GM21576 (cell line): ENCODE measurements at regions not wholly inside any gene's neighbourhood (a gene's known extent, or its start where the extent isn't known, plus 50 kb on each side); places are given as distances from the start of the nearest gene placed in this dataset.

Source experiments
- ATAC-seq: cut with Tn5 transposase; IDR thresholded peaks from one replicate; pipeline ENCODE4 v1.9.1; 2021; ENCODE audit warnings: mild to moderate bottlenecking, moderate library complexity; ENCODE audit not compliant: unreplicated experiment

DNA sequence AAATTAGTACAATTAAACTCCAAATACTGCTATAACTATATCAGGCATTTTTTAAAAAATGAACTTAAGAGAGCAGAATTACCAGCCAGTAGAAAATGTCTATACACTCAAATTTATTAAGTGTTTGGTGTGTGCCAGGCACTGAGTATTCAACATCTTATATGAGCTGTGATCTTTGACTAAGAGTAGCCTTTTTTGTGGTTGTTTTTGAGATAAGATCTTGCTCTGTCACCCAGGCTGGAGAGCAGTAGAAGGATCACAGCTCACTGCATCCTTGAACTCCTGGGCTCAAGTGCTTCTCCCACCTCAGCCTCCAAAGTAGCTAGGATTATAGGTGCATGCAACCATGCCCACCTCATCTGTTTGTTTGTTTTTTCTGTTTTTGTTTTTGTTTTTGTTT, 102.5 kb upstream of the CELF2 start:
- no peak for ATAC-seq

GRCh38 chr10:10917031-10917430, 100.6 kb upstream of the CELF2 start:
- ATAC-seq = no peak

DNA sequence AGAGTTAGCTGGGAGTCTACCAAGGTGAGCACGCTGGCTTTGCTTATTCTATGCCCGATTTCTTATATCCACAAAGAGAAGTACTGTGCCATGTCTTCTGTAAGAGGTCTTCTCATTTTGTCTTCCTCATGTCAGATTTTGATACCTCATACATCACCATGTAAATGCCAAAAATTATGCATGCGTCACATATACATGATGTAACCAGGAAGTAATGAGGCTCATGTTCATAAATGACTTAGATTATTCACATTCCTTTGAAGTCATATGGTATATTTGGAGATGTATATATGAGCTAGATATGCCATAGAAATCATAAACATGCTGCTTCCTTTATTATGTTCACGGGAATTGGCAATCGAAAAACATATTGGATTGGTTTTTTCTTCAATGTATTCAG, 97.7 kb upstream of the CELF2 start:
- ATAC-seq = no peak

- ATAC-seq = no peak
These were observed 95.7 kb upstream of the CELF2 start for GRCh38 chr10:10921826-10922461.

GRCh38 chr10:10923029-10923651, 94.5 kb upstream of the CELF2 start:
- no peak for ATAC-seq

DNA sequence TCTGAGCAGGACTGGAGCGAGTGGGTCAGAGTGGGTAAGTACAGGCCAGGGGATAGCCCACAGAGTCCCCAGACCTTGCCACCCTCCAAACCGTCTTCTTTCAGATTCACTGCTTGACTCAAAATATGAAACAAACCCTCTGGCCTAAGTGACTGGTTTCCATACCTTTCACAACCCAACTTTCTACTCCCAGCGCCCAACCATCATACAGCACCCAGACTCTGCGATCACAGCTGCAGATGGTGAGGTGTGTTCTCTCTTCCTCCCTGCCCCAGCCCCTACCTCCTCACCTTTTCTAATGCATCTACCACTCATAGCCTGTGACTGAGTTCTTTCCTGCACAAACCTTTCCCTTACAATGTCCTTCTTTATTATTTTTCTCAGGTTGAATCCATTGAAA, 92.0 kb upstream of the CELF2 start:
- ATAC-seq = no peak

DNA sequence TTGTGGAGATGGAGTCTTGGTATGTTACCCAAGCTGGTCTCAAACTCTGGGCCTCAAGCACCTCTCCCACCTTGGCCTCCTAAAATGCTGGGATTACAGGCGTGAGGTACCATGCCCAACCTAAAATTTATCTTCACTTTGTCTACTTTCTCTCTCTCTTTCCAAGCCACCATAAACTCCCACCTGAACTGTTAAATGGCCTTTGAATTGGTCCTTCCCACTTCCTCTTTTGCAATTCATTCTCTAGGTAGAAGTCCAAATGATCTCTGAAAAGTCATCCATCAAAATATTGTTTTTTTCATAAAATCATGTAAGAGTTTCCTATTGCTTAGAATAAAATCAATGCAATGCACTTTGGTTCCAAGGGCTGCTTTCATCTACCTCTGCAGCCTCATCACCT, 90.1 kb upstream of the CELF2 start:
- ATAC-seq = no peak

DNA sequence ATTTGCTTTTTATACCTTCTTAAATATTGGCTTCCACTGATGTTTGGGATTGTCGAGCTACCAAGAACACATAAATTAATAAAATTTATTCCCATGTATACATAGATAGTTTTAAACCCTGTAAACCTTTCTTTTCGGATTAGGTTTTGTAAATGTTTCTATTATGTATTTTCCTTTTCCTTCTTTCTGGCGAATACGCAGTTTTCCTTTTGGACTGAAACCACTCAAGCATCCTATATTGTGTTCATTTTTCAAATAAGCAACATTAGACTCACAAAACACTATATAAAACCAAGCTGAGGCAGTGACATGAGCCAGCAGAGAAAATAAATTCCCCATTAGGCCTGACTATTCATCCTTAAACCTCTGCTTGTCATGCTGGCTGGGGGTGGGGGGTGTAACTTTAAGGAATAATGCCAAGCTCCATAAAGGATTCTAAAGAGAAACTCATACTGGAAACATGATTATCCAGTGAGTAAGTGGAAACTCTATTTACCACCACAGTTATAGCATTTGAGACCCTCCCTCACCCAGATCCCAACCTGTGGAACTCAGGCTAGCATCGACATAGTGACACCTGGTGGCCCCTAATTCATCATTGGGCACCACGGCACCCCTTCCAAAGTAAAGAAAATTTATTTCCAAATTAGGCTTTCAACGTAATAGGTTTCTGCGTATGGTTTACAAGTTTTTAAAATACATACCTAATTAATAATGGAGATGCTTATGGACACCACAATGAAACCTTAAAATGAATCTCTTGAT, 86.5 kb upstream of the CELF2 start:
- ATAC-seq = no peak

DNA sequence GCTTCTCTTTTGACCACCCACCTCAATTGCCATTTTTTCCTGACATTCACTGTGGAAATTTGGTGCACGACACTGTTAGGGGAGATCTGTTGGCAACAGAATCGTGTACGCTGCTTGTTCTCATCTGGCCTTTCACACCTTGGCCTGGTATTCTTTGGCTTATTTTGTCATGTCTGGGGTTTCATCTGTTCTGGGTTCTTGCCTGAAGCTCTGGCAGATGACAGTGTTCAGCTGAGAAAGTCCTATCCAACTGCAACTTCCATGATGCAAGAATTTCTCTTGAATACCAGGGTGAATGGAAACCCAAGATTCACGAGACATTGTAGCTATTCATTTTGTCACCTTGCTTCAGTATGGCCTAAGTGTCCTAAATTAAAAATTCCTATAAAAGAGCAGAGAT, 82.6 kb upstream of the CELF2 start:
- ATAC-seq = no peak

- ATAC-seq = no peak
These were observed 79.0 kb upstream of the CELF2 start for GRCh38 chr10:10938676-10939075.

DNA sequence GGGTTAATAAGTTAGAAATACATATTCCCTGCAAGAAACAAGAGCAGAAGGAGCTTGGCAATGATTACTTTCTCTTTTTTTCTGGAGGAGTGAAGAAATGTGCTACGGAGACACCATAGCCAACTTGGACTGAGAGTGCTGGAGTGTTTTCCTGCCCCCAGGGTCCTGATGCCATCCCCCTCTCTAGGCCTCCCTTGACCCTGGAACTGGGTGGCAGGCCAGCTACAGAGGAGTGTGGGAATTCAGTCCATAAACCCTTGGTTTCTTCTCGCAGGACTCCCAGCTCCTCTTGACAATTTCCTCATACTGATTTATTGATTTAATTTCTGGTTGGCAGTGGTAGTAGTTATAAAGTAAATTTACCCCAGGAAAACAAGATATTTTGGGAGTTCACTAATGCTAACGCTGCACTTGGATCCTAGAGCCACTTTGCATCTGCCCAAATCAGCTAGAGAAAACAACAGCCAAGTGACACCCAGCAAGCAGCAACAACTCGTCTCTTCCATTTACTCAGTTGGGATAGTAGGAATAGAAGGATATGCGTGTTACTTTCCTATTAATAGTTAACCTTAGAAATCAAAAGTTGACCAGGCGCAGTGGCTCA, 76.4 kb upstream of the CELF2 start:
- no peak for ATAC-seq

GRCh38 chr10:10942441-10942840, 75.2 kb upstream of the CELF2 start:
- no peak for ATAC-seq

DNA sequence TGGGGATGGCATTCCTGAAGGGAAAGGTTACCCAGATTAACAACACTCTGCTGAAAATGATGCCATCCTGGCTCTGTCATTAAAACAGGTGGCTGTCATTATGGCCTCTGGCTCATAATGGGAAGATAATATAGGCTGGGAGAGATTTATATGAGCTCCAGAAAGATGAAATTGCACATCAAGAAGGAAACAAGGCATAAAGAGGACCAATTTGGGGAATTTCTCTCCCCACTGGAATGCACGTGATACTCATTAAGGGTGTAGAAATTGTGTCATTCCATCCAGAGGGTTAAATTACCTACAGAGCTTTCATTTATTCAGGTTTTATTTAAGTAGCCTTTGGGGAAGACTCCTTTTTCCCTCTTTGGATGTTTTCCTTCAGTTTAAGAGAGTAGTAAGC, 71.6 kb upstream of the CELF2 start:
- ATAC-seq = no peak

GRCh38 chr10:10946801-10947200, 70.9 kb upstream of the CELF2 start:
- no peak for ATAC-seq

DNA sequence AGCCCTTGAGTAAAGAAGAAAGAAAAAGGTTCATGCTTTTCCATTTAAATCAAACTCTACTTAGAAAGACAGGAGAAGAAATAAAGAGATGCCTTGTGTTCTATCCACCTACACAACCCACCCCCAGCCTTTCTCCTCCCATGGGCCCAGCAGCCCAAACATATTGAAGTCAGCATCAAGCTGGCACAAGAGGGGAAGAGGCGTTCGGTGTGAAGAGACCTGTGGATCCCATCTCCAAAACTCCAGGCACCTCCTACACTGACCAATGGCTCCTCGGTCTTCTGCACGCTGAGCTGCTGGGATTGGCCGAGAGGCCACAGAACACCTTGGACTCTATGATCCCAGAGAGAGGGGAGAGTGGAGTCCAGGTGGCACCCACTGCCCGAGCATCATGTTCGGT, 66.0 kb upstream of the CELF2 start:
- ATAC-seq = no peak

- ATAC-seq = no peak
These were observed 64.9 kb upstream of the CELF2 start for GRCh38 chr10:10952800-10953199.

DNA sequence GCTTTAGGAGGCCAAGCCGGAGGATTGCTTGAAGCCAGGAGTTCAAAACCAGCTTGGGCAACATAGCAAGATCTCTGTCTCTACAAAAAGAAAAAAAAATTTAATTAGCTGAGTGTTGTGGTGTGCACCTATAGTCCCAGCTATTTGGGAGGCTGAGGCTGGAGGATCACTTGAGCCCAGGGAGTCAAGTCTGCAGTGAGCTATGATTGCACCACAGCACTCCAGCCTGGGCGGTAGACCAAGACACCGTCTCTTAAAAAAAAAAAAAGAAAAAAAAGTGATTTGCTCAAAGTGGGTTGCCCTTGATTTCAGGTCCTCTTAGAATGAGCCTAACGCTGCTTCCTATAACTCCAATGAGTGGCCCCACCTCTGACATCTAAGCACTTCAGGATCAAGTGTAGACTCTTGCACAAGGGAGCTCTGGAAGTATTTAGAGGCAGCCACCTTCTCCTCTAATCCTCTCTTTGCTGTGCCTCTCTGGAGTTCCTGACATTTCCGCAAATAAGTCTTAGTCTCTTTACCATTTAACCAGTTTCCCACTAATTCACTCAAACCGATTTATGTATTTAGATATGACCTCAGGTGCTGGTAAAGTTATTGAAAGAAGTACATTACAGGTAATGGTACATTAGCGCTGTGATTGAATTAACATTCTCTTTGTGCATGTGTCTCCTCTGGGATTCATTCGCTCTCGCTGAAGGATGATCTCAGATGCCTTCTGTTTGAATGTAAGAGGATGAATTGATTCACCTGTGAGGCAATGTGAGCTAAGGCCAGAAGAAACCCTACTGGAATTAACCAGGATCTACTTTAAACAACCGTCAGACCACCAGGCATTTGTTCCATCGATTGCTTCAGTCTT, 60.8 kb upstream of the CELF2 start:
- ATAC-seq = no peak

DNA sequence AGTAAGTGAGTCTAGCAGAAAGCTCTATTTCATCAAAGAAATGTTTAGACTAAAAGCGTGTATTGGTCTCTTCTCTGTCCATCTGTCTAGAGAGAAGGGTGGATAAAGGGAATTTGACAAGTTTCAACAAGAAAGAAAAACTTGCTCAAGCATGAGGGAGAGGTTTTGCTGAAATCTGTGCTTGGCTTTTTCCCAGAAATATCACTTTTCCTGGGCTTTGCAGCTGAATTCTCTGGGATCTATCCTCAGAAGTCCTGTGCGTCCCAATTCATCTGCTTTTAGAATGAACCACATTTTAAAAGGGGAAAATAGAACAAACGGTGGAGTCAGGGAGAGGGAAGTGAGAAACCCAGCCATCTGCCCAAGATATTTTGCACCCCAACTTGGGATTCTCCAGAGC, 59.6 kb upstream of the CELF2 start:
- no peak for ATAC-seq

DNA sequence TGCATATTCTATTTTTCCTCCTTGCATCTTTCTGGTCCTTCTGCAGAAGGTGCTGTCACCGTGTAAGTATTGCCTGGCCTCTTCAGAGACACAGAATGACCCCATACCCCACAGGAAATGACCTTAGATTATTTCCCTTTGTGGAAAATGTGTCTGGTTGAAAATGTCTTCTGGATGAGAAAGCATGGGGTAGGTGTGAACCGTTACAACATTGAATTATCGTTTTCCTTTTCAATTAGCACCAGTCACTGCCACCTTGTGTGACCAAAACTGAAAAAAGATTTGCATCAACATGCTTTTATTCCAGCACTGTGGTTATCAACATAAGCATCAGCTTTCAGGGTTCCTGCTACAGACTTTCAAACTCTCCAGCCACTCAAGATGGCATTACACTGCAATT, 58.0 kb upstream of the CELF2 start:
- peak; percentile 66 for ATAC-seq

GRCh38 chr10:10960534-10960933, 57.1 kb upstream of the CELF2 start:
- no peak for ATAC-seq

GRCh38 chr10:10961072-10961471, 56.6 kb upstream of the CELF2 start:
- no peak for ATAC-seq
